OCI-LY7 (cell line): ENCODE measurements at regions not wholly inside any gene's neighbourhood (a gene's known extent, or its start where the extent isn't known, plus 50 kb on each side); places are given as distances from the start of the nearest gene placed in this dataset.

Source experiments
- BruUV-seq: library from RNA; stranded (reverse); fragments of 400-500 nt; replicated peaks from 2 replicates; lab custom pipeline; 2021; lab: Mats Ljungman, UMichigan
- CTCF ChIA-PET: fragments of 300-600 bp; sonication (Branson Sonifier 250); formaldehyde crosslinking; loops from one replicate; lab custom pipeline; 2022; ENCODE audit warnings: antibody characterized with exemption; ENCODE audit not compliant: unreplicated experiment; lab: Charles Lee
- POLR2A ChIA-PET: fragments of 300-600 bp; sonication (Branson Sonifier 250); formaldehyde crosslinking; loops from one replicate; lab custom pipeline; 2022; ENCODE audit warnings: antibody characterized with exemption; lab: Charles Lee
- DNase-seq: peaks from one replicate; pipeline ENCODE4 v3.0.0-alpha.2; 2015; ENCODE audit warnings: low spot score
- H2AFZ ChIP-seq: fragments of 200-600 bp; sonication (generic), shearing (Covaris generic); 2 replicates; pipeline ENCODE4 v1.6.1; 2014; ENCODE audit warnings: mild to moderate bottlenecking, antibody characterized with exemption, low read length, moderate library complexity
- H3K27ac ChIP-seq: fragments of 200-600 bp; sonication (generic); 2 replicates; pipeline ENCODE4 v1.5.1; 2014; ENCODE audit warnings: mixed run types, low read depth, mild to moderate bottlenecking, moderate library complexity, low read length, inconsistent platforms; ENCODE audit not compliant: poor library complexity, severe bottlenecking
- H3K36me3 ChIP-seq: fragments of 200-600 bp; sonication (generic); 2 replicates; pipeline ENCODE4 v1.6.1; 2014; ENCODE audit warnings: mild to moderate bottlenecking, antibody characterized with exemption, low read length, moderate library complexity, mixed read lengths; ENCODE audit not compliant: insufficient read depth
- H3K4me1 ChIP-seq: fragments of 200-600 bp; sonication (generic); 2 replicates; pipeline ENCODE4 v1.5.1; 2014; ENCODE audit warnings: mild to moderate bottlenecking, low read length; ENCODE audit not compliant: insufficient read depth, poor library complexity, severe bottlenecking
- H3K4me2 ChIP-seq: fragments of 200-600 bp; sonication (generic); 2 replicates; pipeline ENCODE4 v1.6.1; 2014; ENCODE audit warnings: mild to moderate bottlenecking, low read length
- H3K4me3 ChIP-seq: fragments of 200-600 bp; sonication (generic); 2 replicates; pipeline ENCODE4 v1.5.1; 2014; ENCODE audit warnings: mild to moderate bottlenecking, low read depth, low read length; ENCODE audit not compliant: poor library complexity, severe bottlenecking
- H3K79me2 ChIP-seq: fragments of 200-600 bp; sonication (generic); 2 replicates; pipeline ENCODE4 v1.6.1; 2016; ENCODE audit warnings: low read depth, mild to moderate bottlenecking, low read length, moderate library complexity, mixed read lengths; ENCODE audit not compliant: insufficient read depth
- H3K9me2 ChIP-seq: fragments of 200-600 bp; sonication (generic); 2 replicates; pipeline ENCODE4 v1.6.1; 2016; ENCODE audit warnings: mild to moderate bottlenecking, low read length, mixed read lengths; ENCODE audit not compliant: insufficient read depth
- H3K9me3 ChIP-seq: fragments of 200-600 bp; sonication (generic); 2 replicates; pipeline ENCODE4 v1.6.1; 2014; ENCODE audit warnings: mild to moderate bottlenecking, mixed run types, low read length, mixed read lengths
- H4K20me1 ChIP-seq: fragments of 200-600 bp; sonication (generic); 2 replicates; pipeline ENCODE4 v1.6.1; 2014; ENCODE audit warnings: mild to moderate bottlenecking, antibody characterized with exemption, low read length, moderate library complexity, mixed read lengths; ENCODE audit not compliant: insufficient read depth
- EZH2phosphoT487 ChIP-seq: fragments of 200-600 bp; sonication (generic); IDR thresholded peaks from 2 replicates; pipeline ENCODE4 v1.6.1; 2018; ENCODE audit warnings: low read depth, borderline replicate concordance, mild to moderate bottlenecking, mixed run types, antibody characterized with exemption, low read length, moderate library complexity, mixed read lengths
- intact Hi-C: fragments of 100-400 bp; cut with micrococcal nuclease; formaldehyde crosslinking; loops from one replicate; pipeline ENCODE4 v1.10.0; 2022; ENCODE audit not compliant: unreplicated experiment
- TF ChIP-seq, protein P1 (sequence below): fragments of 200-600 bp; sonication (generic); conservative IDR thresholded peaks from 2 replicates; pipeline ENCODE4 v1.5.1; 2014; ENCODE audit warnings: mild to moderate bottlenecking, antibody characterized with exemption, low read length, moderate library complexity, mixed read lengths

DNA sequence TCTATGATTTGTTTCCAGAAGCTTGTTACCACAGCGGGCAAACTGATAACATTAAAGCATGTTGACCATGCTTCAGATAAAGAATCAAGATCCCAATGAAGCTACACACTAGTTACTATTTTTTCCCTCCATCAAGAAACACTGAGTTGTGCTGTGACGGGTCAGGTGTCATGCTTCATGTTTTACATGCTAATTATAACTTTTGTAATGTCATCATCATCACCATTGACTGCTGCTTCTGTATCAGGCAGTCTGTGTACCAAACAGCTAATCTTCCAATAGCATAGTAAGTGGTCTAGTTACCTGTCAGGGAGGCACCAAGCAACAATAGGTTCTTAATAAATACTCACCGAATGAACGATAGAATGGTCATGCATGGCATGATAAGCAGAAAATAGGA is 388.1 kb downstream of the THBS2 start:
- CTCF ChIA-PET = no interaction called here
- Histone ChIP-seq H4K20me1 (no peaks in the 10 kb centered on the region), H3K9me2 (no peaks in the 10 kb centered on the region), H3K4me1 (no peaks in the 10 kb centered on the region), H3K36me3 (no peaks in the 10 kb centered on the region), H3K4me2 (no peak overlapping the region), H3K4me3 (no peak overlapping the region), H3K9me3 (no peaks in the 10 kb centered on the region), H3K79me2 (no peaks in the 10 kb centered on the region), H2AFZ (no peak overlapping the region), H3K27ac (no peak overlapping the region)
- no peak for DNase-seq
- POLR2A ChIA-PET = interaction anchor here (0.9 kb wide), 2 partner anchors 15 to 26 kb away, joined by 3 read pairs; no protein-coding TSS in a partner anchor
- no TSS peak for BruUV-seq
- intact Hi-C loops = no loop called here
- TF ChIP-seq, protein P1, sequence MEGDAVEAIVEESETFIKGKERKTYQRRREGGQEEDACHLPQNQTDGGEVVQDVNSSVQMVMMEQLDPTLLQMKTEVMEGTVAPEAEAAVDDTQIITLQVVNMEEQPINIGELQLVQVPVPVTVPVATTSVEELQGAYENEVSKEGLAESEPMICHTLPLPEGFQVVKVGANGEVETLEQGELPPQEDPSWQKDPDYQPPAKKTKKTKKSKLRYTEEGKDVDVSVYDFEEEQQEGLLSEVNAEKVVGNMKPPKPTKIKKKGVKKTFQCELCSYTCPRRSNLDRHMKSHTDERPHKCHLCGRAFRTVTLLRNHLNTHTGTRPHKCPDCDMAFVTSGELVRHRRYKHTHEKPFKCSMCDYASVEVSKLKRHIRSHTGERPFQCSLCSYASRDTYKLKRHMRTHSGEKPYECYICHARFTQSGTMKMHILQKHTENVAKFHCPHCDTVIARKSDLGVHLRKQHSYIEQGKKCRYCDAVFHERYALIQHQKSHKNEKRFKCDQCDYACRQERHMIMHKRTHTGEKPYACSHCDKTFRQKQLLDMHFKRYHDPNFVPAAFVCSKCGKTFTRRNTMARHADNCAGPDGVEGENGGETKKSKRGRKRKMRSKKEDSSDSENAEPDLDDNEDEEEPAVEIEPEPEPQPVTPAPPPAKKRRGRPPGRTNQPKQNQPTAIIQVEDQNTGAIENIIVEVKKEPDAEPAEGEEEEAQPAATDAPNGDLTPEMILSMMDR = no peak
- no peak for TF ChIP-seq EZH2phosphoT487

DNA sequence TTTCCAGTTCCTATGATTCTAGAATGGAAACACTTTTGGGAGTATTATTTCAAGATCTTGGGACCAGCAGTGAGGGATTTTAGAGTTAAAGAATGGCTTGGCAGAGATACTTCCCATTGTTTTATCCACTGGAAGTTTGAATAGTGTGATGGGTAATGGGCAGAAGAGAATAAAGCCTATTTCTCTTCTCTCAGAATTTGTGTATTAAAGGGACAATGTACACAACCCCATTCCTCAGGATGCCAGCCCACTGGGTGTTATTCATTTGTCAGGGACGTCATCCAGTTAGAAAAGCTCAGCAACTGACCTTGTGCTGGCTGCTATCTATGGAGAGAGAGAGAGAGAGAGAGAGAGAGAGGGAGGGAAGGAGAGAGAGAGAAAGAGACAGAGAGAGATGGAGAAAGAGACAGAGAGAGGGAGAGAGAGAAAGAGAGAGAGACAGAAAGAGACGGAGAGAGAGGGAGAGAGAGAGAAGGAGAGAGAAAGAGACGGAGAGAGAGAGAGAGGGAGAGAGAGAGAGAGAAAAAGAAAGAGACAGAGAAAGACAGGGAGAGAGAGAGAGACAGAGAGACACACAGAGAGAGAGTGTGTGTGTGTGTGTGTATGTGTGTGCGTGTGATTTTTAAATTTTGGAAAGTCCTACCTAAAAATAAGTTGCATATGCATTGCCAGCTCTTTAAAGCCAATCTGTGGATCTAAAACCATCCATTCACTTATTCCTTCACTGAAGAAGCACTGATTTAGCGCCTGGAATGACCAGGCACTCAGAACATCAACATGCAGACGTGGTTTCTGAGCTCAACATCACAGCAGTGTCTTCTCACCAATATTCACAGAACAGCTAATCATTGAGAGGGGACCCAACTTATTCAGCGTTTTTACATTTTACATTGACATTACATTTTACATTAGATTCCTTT is 388.8 kb downstream of the THBS2 start:
- no TSS peak for BruUV-seq
- Histone ChIP-seq H2AFZ (no peak overlapping the region), H3K4me2 (no peak overlapping the region), H3K4me3 (no peak overlapping the region), H3K36me3 (no peaks in the 10 kb centered on the region), H3K27ac (no peak overlapping the region), H3K9me3 (no peaks in the 10 kb centered on the region), H3K9me2 (no peaks in the 10 kb centered on the region), H3K79me2 (no peaks in the 10 kb centered on the region), H4K20me1 (no peaks in the 10 kb centered on the region), H3K4me1 (no peaks in the 10 kb centered on the region)
- intact Hi-C loops = no loop called here
- POLR2A ChIA-PET = interaction anchor here (0.6 to 0.9 kb wide), 3 partner anchors 27 to 469 kb away, joined by 3 to 4 read pairs (median 3); no protein-coding TSS in a partner anchor
- CTCF ChIA-PET = no interaction called here
- DNase-seq = no peak
- TF ChIP-seq, protein P1 = no peak
- no peak for TF ChIP-seq EZH2phosphoT487

DNA sequence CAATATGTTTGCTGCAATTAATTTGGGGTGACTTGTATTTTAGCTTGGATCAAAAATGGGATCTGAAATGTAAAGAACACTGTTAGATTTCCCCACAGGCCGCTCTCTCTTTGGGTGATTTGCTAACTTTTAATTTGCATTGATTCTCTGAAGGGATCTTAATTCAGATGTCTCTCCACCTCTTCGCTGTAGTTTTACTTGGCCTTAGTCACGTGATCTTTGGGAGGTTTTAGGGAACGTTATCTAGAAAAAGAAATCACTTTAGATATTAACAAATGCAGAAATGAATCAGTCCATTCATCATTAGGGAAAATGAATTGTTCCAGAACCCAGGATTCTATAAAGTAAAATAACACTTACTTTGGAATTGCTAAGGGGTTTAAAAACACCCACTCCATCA is 390.2 kb downstream of the THBS2 start:
- intact Hi-C loops = no loop called here
- Histone ChIP-seq H3K27ac (no peak overlapping the region), H3K4me1 (no peaks in the 10 kb centered on the region), H3K36me3 (no peaks in the 10 kb centered on the region), H3K9me3 (no peaks in the 10 kb centered on the region), H3K4me3 (no peak overlapping the region), H3K9me2 (no peaks in the 10 kb centered on the region), H4K20me1 (no peaks in the 10 kb centered on the region), H3K4me2 (no peak overlapping the region), H2AFZ (no peak overlapping the region), H3K79me2 (no peaks in the 10 kb centered on the region)
- POLR2A ChIA-PET = no interaction called here
- TF ChIP-seq, protein P1 = no peak
- no TSS peak for BruUV-seq
- CTCF ChIA-PET = no interaction called here
- no peak for DNase-seq
